ENCODE measurements at regions not wholly inside any gene's neighbourhood (a gene's known extent, or its start where the extent isn't known, plus 50 kb on each side); places are given as distances from the start of the nearest gene placed in this dataset.

DNA sequence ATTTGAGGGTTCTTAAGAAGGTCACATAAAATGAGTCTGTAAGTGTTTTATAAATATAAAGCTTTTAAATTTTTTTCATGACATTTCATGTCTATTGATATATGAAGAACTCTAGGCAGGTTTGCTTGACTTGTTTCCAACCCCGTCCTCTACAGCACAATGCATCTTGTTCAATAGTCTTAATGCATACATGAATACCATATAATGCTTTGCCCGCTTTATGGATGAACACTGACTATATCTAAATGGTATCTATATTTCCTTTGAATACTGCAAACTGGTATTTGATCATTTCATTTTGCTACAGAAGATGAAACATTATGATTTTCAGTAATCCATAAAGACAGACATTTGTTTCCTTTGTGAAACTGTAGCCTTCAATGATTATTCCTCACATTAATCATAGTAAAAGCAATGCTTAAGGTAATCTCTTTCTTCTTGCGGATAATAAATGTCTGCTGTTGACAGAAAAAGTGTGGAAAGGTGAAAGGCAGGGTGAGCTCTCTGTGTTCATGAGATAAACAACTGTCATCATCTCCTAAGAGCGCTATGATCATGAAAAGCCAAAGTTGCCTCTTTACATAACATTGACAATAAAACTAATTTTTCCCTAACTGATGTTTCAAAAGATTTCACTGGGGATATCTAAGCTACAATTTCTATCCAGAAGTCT is 645.1 kb downstream of the CDH8 start (continued):
- TF ChIP-seq, protein P1, sequence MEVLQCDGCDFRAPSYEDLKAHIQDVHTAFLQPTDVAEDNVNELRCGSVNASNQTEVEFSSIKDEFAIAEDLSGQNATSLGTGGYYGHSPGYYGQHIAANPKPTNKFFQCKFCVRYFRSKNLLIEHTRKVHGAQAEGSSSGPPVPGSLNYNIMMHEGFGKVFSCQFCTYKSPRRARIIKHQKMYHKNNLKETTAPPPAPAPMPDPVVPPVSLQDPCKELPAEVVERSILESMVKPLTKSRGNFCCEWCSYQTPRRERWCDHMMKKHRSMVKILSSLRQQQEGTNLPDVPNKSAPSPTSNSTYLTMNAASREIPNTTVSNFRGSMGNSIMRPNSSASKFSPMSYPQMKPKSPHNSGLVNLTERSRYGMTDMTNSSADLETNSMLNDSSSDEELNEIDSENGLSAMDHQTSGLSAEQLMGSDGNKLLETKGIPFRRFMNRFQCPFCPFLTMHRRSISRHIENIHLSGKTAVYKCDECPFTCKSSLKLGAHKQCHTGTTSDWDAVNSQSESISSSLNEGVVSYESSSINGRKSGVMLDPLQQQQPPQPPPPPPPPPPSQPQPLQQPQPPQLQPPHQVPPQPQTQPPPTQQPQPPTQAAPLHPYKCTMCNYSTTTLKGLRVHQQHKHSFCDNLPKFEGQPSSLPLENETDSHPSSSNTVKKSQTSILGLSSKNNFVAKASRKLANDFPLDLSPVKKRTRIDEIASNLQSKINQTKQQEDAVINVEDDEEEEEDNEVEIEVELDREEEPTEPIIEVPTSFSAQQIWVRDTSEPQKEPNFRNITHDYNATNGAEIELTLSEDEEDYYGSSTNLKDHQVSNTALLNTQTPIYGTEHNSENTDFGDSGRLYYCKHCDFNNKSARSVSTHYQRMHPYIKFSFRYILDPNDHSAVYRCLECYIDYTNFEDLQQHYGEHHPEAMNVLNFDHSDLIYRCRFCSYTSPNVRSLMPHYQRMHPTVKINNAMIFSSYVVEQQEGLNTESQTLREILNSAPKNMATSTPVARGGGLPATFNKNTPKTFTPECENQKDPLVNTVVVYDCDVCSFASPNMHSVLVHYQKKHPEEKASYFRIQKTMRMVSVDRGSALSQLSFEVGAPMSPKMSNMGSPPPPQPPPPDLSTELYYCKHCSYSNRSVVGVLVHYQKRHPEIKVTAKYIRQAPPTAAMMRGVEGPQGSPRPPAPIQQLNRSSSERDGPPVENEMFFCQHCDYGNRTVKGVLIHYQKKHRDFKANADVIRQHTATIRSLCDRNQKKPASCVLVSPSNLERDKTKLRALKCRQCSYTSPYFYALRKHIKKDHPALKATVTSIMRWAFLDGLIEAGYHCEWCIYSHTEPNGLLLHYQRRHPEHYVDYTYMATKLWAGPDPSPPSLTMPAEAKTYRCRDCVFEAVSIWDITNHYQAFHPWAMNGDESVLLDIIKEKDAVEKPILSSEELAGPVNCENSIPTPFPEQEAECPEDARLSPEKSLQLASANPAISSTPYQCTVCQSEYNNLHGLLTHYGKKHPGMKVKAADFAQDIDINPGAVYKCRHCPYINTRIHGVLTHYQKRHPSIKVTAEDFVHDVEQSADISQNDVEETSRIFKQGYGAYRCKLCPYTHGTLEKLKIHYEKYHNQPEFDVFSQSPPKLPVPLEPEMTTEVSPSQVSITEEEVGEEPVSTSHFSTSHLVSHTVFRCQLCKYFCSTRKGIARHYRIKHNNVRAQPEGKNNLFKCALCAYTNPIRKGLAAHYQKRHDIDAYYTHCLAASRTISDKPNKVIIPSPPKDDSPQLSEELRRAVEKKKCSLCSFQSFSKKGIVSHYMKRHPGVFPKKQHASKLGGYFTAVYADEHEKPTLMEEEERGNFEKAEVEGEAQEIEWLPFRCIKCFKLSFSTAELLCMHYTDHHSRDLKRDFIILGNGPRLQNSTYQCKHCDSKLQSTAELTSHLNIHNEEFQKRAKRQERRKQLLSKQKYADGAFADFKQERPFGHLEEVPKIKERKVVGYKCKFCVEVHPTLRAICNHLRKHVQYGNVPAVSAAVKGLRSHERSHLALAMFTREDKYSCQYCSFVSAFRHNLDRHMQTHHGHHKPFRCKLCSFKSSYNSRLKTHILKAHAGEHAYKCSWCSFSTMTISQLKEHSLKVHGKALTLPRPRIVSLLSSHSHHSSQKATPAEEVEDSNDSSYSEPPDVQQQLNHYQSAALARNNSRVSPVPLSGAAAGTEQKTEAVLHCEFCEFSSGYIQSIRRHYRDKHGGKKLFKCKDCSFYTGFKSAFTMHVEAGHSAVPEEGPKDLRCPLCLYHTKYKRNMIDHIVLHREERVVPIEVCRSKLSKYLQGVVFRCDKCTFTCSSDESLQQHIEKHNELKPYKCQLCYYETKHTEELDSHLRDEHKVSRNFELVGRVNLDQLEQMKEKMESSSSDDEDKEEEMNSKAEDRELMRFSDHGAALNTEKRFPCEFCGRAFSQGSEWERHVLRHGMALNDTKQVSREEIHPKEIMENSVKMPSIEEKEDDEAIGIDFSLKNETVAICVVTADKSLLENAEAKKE (CRISPR knock-in tag; IDR thresholded peaks at IDR 0.05) = no peak
- TF ChIP-seq, protein P2, sequence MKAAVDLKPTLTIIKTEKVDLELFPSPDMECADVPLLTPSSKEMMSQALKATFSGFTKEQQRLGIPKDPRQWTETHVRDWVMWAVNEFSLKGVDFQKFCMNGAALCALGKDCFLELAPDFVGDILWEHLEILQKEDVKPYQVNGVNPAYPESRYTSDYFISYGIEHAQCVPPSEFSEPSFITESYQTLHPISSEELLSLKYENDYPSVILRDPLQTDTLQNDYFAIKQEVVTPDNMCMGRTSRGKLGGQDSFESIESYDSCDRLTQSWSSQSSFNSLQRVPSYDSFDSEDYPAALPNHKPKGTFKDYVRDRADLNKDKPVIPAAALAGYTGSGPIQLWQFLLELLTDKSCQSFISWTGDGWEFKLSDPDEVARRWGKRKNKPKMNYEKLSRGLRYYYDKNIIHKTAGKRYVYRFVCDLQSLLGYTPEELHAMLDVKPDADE (IDR thresholded peaks at IDR 0.05) = no peak
- TF ChIP-seq STAT1 (IDR thresholded peaks at IDR 0.05; ENCODE audit: unreplicated experiment) (no peak), JUNB (IDR thresholded peaks at IDR 0.05; ENCODE audit: unreplicated experiment) (no peak)

DNA sequence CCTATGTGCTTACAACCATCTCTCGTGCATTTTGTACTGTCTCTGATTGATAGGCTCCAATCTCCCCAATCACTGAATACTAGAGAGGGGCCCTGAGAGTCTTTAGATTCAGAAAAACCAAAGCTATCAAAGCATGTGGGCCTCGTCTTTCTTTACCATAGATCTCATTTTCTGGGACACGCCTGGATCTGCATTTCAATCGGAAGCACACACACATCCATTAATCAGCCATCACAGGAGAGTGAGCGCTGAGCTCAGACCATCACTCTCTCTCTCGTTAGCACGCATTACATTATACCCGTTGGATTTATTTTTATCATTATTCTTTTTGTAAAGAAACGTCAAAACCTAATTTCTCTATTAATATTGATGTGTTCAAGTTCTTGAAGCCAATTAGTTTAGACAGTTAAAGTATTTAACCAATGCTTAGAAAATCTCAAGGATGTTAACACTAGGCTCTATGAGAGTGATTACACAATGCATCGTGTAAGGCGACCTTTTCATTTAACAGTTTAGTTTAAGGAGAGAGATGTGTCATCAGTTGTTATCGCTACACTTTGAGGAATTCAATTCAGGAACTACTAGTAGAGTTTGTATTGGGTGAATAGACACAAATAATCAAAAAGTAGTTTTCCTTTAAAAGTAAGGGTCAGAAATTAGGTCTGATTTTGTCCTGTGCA is 650.7 kb downstream of the CDH8 start:
- no peaks in the 10 kb centered on the region for H3K27me3 Mint-ChIP-seq (ENCODE audit: insufficient read depth, low read depth, poor library complexity)
- no peaks in the 10 kb centered on the region for H4K20me1 ChIP-seq (replicated peaks; ENCODE audit: insufficient read depth)
- no peaks in the 10 kb centered on the region for H3K27me3 ChIP-seq (ENCODE audit: insufficient read depth)
- H3F3A ChIP-seq (replicated peaks; ENCODE audit: low read depth) = no peaks in the 10 kb centered on the region
- H3K27ac ChIP-seq (ENCODE audit: low read depth) = no peak overlapping the region
- no peaks in the 10 kb centered on the region for H3K4me1 Mint-ChIP-seq
- ATAC-seq (no peak), DNase-seq (ENCODE audit: low spot score) (no peak)
- H3K4me2 ChIP-seq = no peak overlapping the region
- no peak overlapping the region for H3K4me3 Mint-ChIP-seq
- H3K4me3 ChIP-seq = no peak overlapping the region
- no peaks in the 10 kb centered on the region for H3K36me3 Mint-ChIP-seq (ENCODE audit: low read depth)
- no peak overlapping the region for H3K27ac Mint-ChIP-seq
- H3K9me3 Mint-ChIP-seq = no peaks in the 10 kb centered on the region
- H3K9me2 ChIP-seq (ENCODE audit: insufficient read depth) = no peaks in the 10 kb centered on the region
- no peak overlapping the region for H2AFZ ChIP-seq
- H3K36me3 ChIP-seq (ENCODE audit: insufficient read depth) = no peaks in the 10 kb centered on the region
- H3K79me2 ChIP-seq (replicated peaks; ENCODE audit: insufficient read depth) = no peaks in the 10 kb centered on the region
- H3K4me1 ChIP-seq (ENCODE audit: insufficient read depth) = no peaks in the 10 kb centered on the region
- TF ChIP-seq NANOG (IDR thresholded peaks at IDR 0.05; ENCODE audit: borderline replicate concordance) = no peak
- TF ChIP-seq ZNF114 (CRISPR knock-in tag; IDR thresholded peaks at IDR 0.05) = no peak
- TF ChIP-seq, protein P3, sequence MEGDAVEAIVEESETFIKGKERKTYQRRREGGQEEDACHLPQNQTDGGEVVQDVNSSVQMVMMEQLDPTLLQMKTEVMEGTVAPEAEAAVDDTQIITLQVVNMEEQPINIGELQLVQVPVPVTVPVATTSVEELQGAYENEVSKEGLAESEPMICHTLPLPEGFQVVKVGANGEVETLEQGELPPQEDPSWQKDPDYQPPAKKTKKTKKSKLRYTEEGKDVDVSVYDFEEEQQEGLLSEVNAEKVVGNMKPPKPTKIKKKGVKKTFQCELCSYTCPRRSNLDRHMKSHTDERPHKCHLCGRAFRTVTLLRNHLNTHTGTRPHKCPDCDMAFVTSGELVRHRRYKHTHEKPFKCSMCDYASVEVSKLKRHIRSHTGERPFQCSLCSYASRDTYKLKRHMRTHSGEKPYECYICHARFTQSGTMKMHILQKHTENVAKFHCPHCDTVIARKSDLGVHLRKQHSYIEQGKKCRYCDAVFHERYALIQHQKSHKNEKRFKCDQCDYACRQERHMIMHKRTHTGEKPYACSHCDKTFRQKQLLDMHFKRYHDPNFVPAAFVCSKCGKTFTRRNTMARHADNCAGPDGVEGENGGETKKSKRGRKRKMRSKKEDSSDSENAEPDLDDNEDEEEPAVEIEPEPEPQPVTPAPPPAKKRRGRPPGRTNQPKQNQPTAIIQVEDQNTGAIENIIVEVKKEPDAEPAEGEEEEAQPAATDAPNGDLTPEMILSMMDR (conservative IDR thresholded peaks at IDR 0.05; ENCODE audit: low read depth in 2 of 2) = no peak
- TF ChIP-seq, protein P4, sequence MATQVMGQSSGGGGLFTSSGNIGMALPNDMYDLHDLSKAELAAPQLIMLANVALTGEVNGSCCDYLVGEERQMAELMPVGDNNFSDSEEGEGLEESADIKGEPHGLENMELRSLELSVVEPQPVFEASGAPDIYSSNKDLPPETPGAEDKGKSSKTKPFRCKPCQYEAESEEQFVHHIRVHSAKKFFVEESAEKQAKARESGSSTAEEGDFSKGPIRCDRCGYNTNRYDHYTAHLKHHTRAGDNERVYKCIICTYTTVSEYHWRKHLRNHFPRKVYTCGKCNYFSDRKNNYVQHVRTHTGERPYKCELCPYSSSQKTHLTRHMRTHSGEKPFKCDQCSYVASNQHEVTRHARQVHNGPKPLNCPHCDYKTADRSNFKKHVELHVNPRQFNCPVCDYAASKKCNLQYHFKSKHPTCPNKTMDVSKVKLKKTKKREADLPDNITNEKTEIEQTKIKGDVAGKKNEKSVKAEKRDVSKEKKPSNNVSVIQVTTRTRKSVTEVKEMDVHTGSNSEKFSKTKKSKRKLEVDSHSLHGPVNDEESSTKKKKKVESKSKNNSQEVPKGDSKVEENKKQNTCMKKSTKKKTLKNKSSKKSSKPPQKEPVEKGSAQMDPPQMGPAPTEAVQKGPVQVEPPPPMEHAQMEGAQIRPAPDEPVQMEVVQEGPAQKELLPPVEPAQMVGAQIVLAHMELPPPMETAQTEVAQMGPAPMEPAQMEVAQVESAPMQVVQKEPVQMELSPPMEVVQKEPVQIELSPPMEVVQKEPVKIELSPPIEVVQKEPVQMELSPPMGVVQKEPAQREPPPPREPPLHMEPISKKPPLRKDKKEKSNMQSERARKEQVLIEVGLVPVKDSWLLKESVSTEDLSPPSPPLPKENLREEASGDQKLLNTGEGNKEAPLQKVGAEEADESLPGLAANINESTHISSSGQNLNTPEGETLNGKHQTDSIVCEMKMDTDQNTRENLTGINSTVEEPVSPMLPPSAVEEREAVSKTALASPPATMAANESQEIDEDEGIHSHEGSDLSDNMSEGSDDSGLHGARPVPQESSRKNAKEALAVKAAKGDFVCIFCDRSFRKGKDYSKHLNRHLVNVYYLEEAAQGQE (IDR thresholded peaks at IDR 0.05; ENCODE audit: unreplicated experiment) = no peak
- no peak for TF ChIP-seq STAT1 (IDR thresholded peaks at IDR 0.05; ENCODE audit: unreplicated experiment)
- no peak for TF ChIP-seq CREB1 (CRISPR knock-in tag; IDR thresholded peaks at IDR 0.05; ENCODE audit: low read depth)
